Endodermal cell (in vitro differentiated cells): ENCODE measurements at regions not wholly inside any gene's neighbourhood (a gene's known extent, or its start where the extent isn't known, plus 50 kb on each side); places are given as distances from the start of the nearest gene placed in this dataset.

ENCODE experiments used
- DNase-seq: peaks from one replicate; pipeline ENCODE4 v3.0.0-alpha.2; 2017
- H3K27ac ChIP-seq: 2 replicates; pipeline ENCODE4 v1.5.1; 2013; ENCODE audit warnings: mild to moderate bottlenecking, low read depth, low read length, moderate library complexity
- H3K27me3 ChIP-seq: 2 replicates; pipeline ENCODE4 v1.6.1; 2013; ENCODE audit warnings: mild to moderate bottlenecking, low read length, moderate library complexity; ENCODE audit not compliant: insufficient read depth, control insufficient read depth, poor library complexity, severe bottlenecking
- H3K36me3 ChIP-seq: 2 replicates; pipeline ENCODE4 v1.7.0; 2013; ENCODE audit warnings: mild to moderate bottlenecking, low read length, moderate library complexity; ENCODE audit not compliant: control insufficient read depth, insufficient read depth
- H3K4me1 ChIP-seq: one replicate; pipeline ENCODE4 v1.7.0; 2013; ENCODE audit warnings: low read length; ENCODE audit not compliant: control insufficient read depth, insufficient read depth
- H3K4me3 ChIP-seq: 2 replicates; pipeline ENCODE4 v1.5.1; 2013; ENCODE audit warnings: mild to moderate bottlenecking, low read length, moderate library complexity
- H3K9ac ChIP-seq: 2 replicates; pipeline ENCODE4 v1.6.1; 2013; ENCODE audit warnings: mild to moderate bottlenecking, low read length, moderate library complexity; ENCODE audit not compliant: poor library complexity, severe bottlenecking; ENCODE audit errors: extremely low read depth
- H3K9me3 ChIP-seq: 2 replicates; pipeline ENCODE4 v1.6.1; 2013; ENCODE audit warnings: mild to moderate bottlenecking, low read length, moderate library complexity; ENCODE audit not compliant: control insufficient read depth
- H3K27ac Mint-ChIP-seq: 2 replicates; pipeline ENCODE4 v1.8.0; 2020; ENCODE audit warnings: mixed read lengths
- H3K27me3 Mint-ChIP-seq: 2 replicates; pipeline ENCODE4 v1.8.0; 2021; ENCODE audit warnings: mild to moderate bottlenecking, mixed read lengths; ENCODE audit not compliant: insufficient read depth
- H3K36me3 Mint-ChIP-seq: 2 replicates; pipeline ENCODE4 v1.8.0; 2020; ENCODE audit warnings: low read depth, mixed read lengths
- H3K4me1 Mint-ChIP-seq: 2 replicates; pipeline ENCODE4 v1.8.0; 2020; ENCODE audit warnings: mixed read lengths
- H3K4me3 Mint-ChIP-seq: 2 replicates; pipeline ENCODE4 v1.8.0; 2020; ENCODE audit warnings: mild to moderate bottlenecking, moderate library complexity, mixed read lengths
- H3K9me3 Mint-ChIP-seq: 2 replicates; pipeline ENCODE4 v1.8.0; 2020; ENCODE audit warnings: mild to moderate bottlenecking, mixed read lengths
- CTCF ChIP-seq: fragments of 200-600 bp; sonication (generic); conservative IDR thresholded peaks from 2 replicates; pipeline ENCODE4 v1.5.0; 2021; ENCODE audit warnings: antibody characterized with exemption, mild to moderate bottlenecking
- WGBS, 2 experiments: methylation state at CpG; one replicate each; pipeline versions ENCODE4 v1.1.5 to v1.1.7; 2013; ENCODE audit warnings: missing lambda C conversion rate in 2 of 2, mixed read lengths in 1 of 2; ENCODE audit not compliant: insufficient coverage in 1 of 2, insufficient read length in 1 of 2; 5-methylcytosine and 5-hydroxymethylcytosine counted together

DNA sequence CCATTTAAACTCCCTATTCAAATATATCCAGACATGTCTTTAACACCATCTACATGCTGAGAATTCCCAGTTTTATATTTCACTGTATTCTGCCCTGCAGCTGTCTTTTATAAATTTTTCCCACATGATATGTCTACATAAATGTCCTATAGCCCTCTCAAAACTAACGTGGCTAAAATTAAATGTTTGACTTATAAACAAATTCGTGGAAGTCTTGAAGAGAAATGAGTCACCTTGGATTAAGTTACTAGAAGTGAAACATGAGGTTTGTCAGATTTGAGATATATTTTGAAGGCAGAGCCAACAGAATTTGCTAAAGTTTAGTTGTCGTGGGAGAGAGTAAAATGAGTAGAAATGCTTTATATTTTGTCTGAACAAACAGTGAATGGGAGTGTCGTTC lies 386.9 kb upstream of the CNTNAP2 start:
- no peaks in the 10 kb centered on the region for H3K36me3 Mint-ChIP-seq
- Histone ChIP-seq H3K4me3 (no peak overlapping the region), H3K36me3 (no peaks in the 10 kb centered on the region), H3K9me3 (no peaks in the 10 kb centered on the region), H3K9ac (no peak overlapping the region), H3K4me1 (no peaks in the 10 kb centered on the region), H3K27ac (no peak overlapping the region), H3K27me3 (peaks cover 40% of the 10 kb centered on the region)
- no peak for DNase-seq
- H3K4me1 Mint-ChIP-seq, result peaks cover 7% of the 10 kb centered on the region
- 88 to 100% methylated on average over 2 to 4 of the region's 4 CpGs for WGBS, 2 experiments
- H3K9me3 Mint-ChIP-seq, result no peaks in the 10 kb centered on the region
- H3K4me3 Mint-ChIP-seq, result no peak overlapping the region
- H3K27ac Mint-ChIP-seq, result no peak overlapping the region
- no peaks in the 10 kb centered on the region for H3K27me3 Mint-ChIP-seq
- TF ChIP-seq CTCF, result no peak

DNA sequence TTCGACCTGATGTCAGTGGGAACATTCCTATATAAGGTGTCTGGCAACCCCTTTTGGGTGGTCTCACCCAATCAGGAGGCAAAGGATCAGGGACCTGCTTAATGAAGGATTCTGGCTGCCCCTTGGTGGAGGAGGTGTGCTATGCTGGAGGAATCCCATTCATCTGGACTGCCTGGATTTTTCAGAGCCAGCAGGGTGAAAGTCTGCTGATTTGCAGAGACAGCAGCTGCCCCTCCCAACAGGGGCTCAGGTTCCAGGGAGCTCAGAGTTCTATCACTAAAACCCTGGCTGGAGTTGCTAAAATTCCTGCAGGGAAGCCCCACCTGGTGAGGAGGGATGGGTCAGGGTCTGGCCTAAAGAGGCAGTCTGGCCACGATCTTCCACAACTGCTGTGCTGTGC lies 398.5 kb upstream of the CNTNAP2 start:
- peaks cover 5% of the 10 kb centered on the region for H3K4me1 ChIP-seq
- H3K27me3 ChIP-seq, result no peaks in the 10 kb centered on the region
- 63 to 69% methylated on average over 1 to 2 of the region's 2 CpGs for WGBS, 2 experiments
- H3K27ac Mint-ChIP-seq, result no peak overlapping the region
- no peaks in the 10 kb centered on the region for H3K9me3 Mint-ChIP-seq
- H3K27ac ChIP-seq, result no peak overlapping the region
- H3K4me1 Mint-ChIP-seq, result peaks cover 8% of the 10 kb centered on the region
- H3K4me3 ChIP-seq, result no peak overlapping the region
- H3K9me3 ChIP-seq, result no peaks in the 10 kb centered on the region
- DNase-seq, result peak; percentile 91
- H3K36me3 Mint-ChIP-seq, result no peaks in the 10 kb centered on the region
- H3K27me3 Mint-ChIP-seq, result no peaks in the 10 kb centered on the region
- H3K4me3 Mint-ChIP-seq, result no peak overlapping the region
- no peak overlapping the region for H3K9ac ChIP-seq
- H3K36me3 ChIP-seq, result no peaks in the 10 kb centered on the region
- TF ChIP-seq CTCF, result peak; percentile 23

GRCh38 chr7:145700488-145700887 lies 416.1 kb upstream of the CNTNAP2 start:
- H3K9me3 Mint-ChIP-seq, result no peaks in the 10 kb centered on the region
- no peak for DNase-seq
- Histone ChIP-seq H3K9ac (no peak overlapping the region), H3K4me1 (no peaks in the 10 kb centered on the region), H3K27ac (no peak overlapping the region), H3K27me3 (no peaks in the 10 kb centered on the region), H3K36me3 (no peaks in the 10 kb centered on the region), H3K9me3 (no peaks in the 10 kb centered on the region), H3K4me3 (no peak overlapping the region)
- no peaks in the 10 kb centered on the region for H3K36me3 Mint-ChIP-seq
- TF ChIP-seq CTCF, result no peak
- 81% methylated on average over 3 of the region's 3 CpGs; no CpG with 5 or more reads in 1 of the 2 experiments for WGBS, 2 experiments
- no peaks in the 10 kb centered on the region for H3K27me3 Mint-ChIP-seq
- no peaks in the 10 kb centered on the region for H3K4me1 Mint-ChIP-seq
- H3K4me3 Mint-ChIP-seq, result no peak overlapping the region
- H3K27ac Mint-ChIP-seq, result no peak overlapping the region
